ENCODE measurements at regions not wholly inside any gene's neighbourhood (a gene's known extent, or its start where the extent isn't known, plus 50 kb on each side); places are given as distances from the start of the nearest gene placed in this dataset.

- DNase-seq (ENCODE audit: low read depth in 4 of 4, low spot score in 1 of 4): no peak
These were observed 349.1 kb upstream of the DDX53 start for GRCh38 chrX:22650691-22651090.

GRCh38 chrX:22652596-22652995, 347.2 kb upstream of the DDX53 start:
- no peak for DNase-seq (ENCODE audit: low read depth in 4 of 4, low spot score in 1 of 4)

- DNase-seq (ENCODE audit: low read depth in 4 of 4, low spot score in 1 of 4): no peak
These were observed 339.0 kb upstream of the DDX53 start for GRCh38 chrX:22660756-22661155.

GRCh38 chrX:22662776-22663175, 337.0 kb upstream of the DDX53 start:
- no peak for DNase-seq (ENCODE audit: low read depth in 4 of 4, low spot score in 1 of 4)

GRCh38 chrX:22664826-22665225, 334.9 kb upstream of the DDX53 start:
- DNase-seq (ENCODE audit: low read depth in 4 of 4, low spot score in 1 of 4): no peak

GRCh38 chrX:22665818-22666217, 333.9 kb upstream of the DDX53 start:
- no peak for DNase-seq (ENCODE audit: low read depth in 4 of 4, low spot score in 1 of 4)

- DNase-seq (ENCODE audit: low read depth in 4 of 4, low spot score in 1 of 4): no peak
These were observed 333.3 kb upstream of the DDX53 start for GRCh38 chrX:22666441-22666840.

- no peak for DNase-seq (ENCODE audit: low read depth in 4 of 4, low spot score in 1 of 4)
These were observed 324.8 kb upstream of the DDX53 start for GRCh38 chrX:22674932-22675331.

GRCh38 chrX:22686138-22686541, 313.6 kb upstream of the DDX53 start:
- DNase-seq (ENCODE audit: low read depth in 4 of 4, low spot score in 1 of 4): no peak

GRCh38 chrX:22689290-22689689, 310.5 kb upstream of the DDX53 start:
- DNase-seq (ENCODE audit: low read depth in 4 of 4, low spot score in 1 of 4): no peak

GRCh38 chrX:22690116-22690515, 309.6 kb upstream of the DDX53 start:
- no peak for DNase-seq (ENCODE audit: low read depth in 4 of 4, low spot score in 1 of 4)

GRCh38 chrX:22691966-22692565, 307.7 kb upstream of the DDX53 start:
- no peak for DNase-seq (ENCODE audit: low read depth in 4 of 4, low spot score in 1 of 4)

- no peak for DNase-seq (ENCODE audit: low read depth in 4 of 4, low spot score in 1 of 4)
These were observed 301.6 kb upstream of the DDX53 start for GRCh38 chrX:22698151-22698550.

GRCh38 chrX:22699581-22700091, 300.1 kb upstream of the DDX53 start:
- no peak for DNase-seq (ENCODE audit: low read depth in 4 of 4, low spot score in 1 of 4)

GRCh38 chrX:22712942-22713341, 286.8 kb upstream of the DDX53 start:
- DNase-seq (ENCODE audit: low read depth in 4 of 4, low spot score in 1 of 4): no peak

- no peak for DNase-seq (ENCODE audit: low read depth in 4 of 4, low spot score in 1 of 4)
These were observed 269.2 kb upstream of the DDX53 start for GRCh38 chrX:22730542-22730941.

GRCh38 chrX:22737541-22737940, 262.2 kb upstream of the DDX53 start:
- DNase-seq (ENCODE audit: low read depth in 4 of 4, low spot score in 1 of 4): no peak

GRCh38 chrX:22739276-22739675, 260.5 kb upstream of the DDX53 start:
- DNase-seq (ENCODE audit: low read depth in 4 of 4, low spot score in 1 of 4): no peak

GRCh38 chrX:22740836-22741235, 258.9 kb upstream of the DDX53 start:
- DNase-seq (ENCODE audit: low read depth in 4 of 4, low spot score in 1 of 4): no peak

GRCh38 chrX:22742174-22742573, 257.6 kb upstream of the DDX53 start:
- no peak for DNase-seq (ENCODE audit: low read depth in 4 of 4, low spot score in 1 of 4)

- no peak for DNase-seq (ENCODE audit: low read depth in 4 of 4, low spot score in 1 of 4)
These were observed 253.7 kb upstream of the DDX53 start for GRCh38 chrX:22746081-22746480.

GRCh38 chrX:22748093-22748999, 251.4 kb upstream of the DDX53 start:
- peak; percentile 1 to 18 (median 14) for DNase-seq (ENCODE audit: low read depth in 4 of 4, low spot score in 1 of 4)
